ENCODE measurements at regions not wholly inside any gene's neighbourhood (a gene's known extent, or its start where the extent isn't known, plus 50 kb on each side); places are given as distances from the start of the nearest gene placed in this dataset.

GRCh38 chr5:27388755-27389154 is 350.4 kb upstream of the CDH9 start:
- in situ Hi-C loops (cut with HindIII; ENCODE audit: low pct_ligation_motif_present, low sequenced_read_pairs) = no loop called here
- DNase-seq = no peak
- TF ChIP-seq CTCF (IDR thresholded peaks at IDR 0.05; ENCODE audit: low read depth, low read length, missing control alignments) = no peak

DNA sequence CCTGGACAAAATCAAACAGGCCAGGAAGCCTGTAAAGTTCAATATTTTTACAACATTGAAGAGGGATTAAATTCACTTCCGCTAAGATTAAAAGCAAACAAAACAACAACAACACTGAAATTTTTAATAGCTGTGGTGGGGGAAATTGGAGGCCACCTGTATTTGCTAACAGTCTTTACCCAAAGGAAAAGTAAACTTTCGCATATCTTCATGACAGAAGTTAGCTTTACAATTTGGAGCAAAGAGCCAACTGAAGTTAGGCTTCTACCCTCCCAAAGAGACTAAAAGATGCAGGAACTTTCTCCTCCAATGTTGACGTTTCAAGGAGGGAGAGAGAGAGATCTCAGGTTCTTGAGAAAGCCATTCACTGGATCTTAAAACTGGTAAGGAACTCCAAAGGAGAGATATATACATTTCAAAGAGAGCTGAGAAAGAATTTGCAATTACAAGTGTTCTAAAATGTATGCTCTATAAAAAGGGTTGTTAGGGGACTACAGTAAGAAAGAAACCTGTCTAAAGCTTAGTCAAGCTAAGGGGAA is 349.2 kb upstream of the CDH9 start:
- in situ Hi-C loops (cut with HindIII; ENCODE audit: low pct_ligation_motif_present, low sequenced_read_pairs) = no loop called here
- no peaks in the 10 kb centered on the region for H3K36me3 ChIP-seq (replicated peaks)
- H3K27me3 ChIP-seq (replicated peaks) = no peaks in the 10 kb centered on the region
- H3K27ac ChIP-seq = no peak overlapping the region
- H3K4me3 ChIP-seq (ENCODE audit: low read depth, low read length) = no peak overlapping the region
- no peak for DNase-seq
- no peak for TF ChIP-seq CTCF (IDR thresholded peaks at IDR 0.05; ENCODE audit: low read depth, low read length, missing control alignments)

More at GRCh38 chr5:27388755-27389154, 350.4 kb upstream of the CDH9 start:
- Histone ChIP-seq H3K36me3 (replicated peaks) (no peaks in the 10 kb centered on the region), H3K27ac (no peak overlapping the region), H3K4me3 (ENCODE audit: low read depth, low read length) (no peak overlapping the region), H3K27me3 (replicated peaks) (no peaks in the 10 kb centered on the region)

DNA sequence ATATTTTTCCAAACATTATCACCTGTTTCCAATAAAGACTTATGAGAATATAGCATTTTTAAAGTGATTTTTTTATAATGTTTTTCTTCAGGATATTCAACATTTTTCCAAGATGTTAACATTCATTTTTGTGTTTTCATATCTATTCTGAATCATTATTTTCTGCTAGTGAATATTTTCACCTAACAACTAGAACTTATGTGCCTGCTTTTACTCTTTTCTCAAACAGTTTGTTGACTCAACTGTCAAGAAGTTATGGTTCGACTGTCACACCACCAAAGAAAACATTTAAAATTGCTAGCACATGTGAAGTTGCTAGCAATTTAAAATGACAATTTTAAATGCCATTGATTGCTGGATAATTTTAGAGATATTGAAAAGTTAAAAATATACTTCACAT is 343.3 kb upstream of the CDH9 start:
- H3K27ac ChIP-seq = no peak overlapping the region
- no peaks in the 10 kb centered on the region for H3K36me3 ChIP-seq (replicated peaks)
- H3K27me3 ChIP-seq (replicated peaks) = no peaks in the 10 kb centered on the region
- H3K4me3 ChIP-seq (ENCODE audit: low read depth, low read length) = no peak overlapping the region
- no peak for TF ChIP-seq CTCF (IDR thresholded peaks at IDR 0.05; ENCODE audit: low read depth, low read length, missing control alignments)
- in situ Hi-C loops (cut with HindIII; ENCODE audit: low pct_ligation_motif_present, low sequenced_read_pairs) = no loop called here
- no peak for DNase-seq

GRCh38 chr5:27377626-27378025 is 339.2 kb upstream of the CDH9 start:
- in situ Hi-C loops (cut with HindIII; ENCODE audit: low pct_ligation_motif_present, low sequenced_read_pairs) = no loop called here
- DNase-seq = no peak

GRCh38 chr5:27353970-27354369 is 315.6 kb upstream of the CDH9 start:
- Histone ChIP-seq H3K36me3 (replicated peaks) (no peaks in the 10 kb centered on the region), H3K4me3 (ENCODE audit: low read depth, low read length) (no peak overlapping the region), H3K27ac (no peak overlapping the region), H3K27me3 (replicated peaks) (no peaks in the 10 kb centered on the region)
- no peak for DNase-seq
- TF ChIP-seq CTCF (IDR thresholded peaks at IDR 0.05; ENCODE audit: low read depth, low read length, missing control alignments) = no peak
- in situ Hi-C loops (cut with HindIII; ENCODE audit: low pct_ligation_motif_present, low sequenced_read_pairs) = no loop called here

More at GRCh38 chr5:27377626-27378025, 339.2 kb upstream of the CDH9 start:
- Histone ChIP-seq H3K4me3 (ENCODE audit: low read depth, low read length) (no peak overlapping the region), H3K36me3 (replicated peaks) (no peaks in the 10 kb centered on the region), H3K27me3 (replicated peaks) (no peaks in the 10 kb centered on the region), H3K27ac (no peak overlapping the region)
- no peak for TF ChIP-seq CTCF (IDR thresholded peaks at IDR 0.05; ENCODE audit: low read depth, low read length, missing control alignments)

- Histone ChIP-seq H3K27ac (no peak overlapping the region), H3K27me3 (replicated peaks) (no peaks in the 10 kb centered on the region), H3K36me3 (replicated peaks) (no peaks in the 10 kb centered on the region), H3K4me3 (ENCODE audit: low read depth, low read length) (no peak overlapping the region)
- DNase-seq = no peak
- no peak for TF ChIP-seq CTCF (IDR thresholded peaks at IDR 0.05; ENCODE audit: low read depth, low read length, missing control alignments)
- in situ Hi-C loops (cut with HindIII; ENCODE audit: low pct_ligation_motif_present, low sequenced_read_pairs) = no loop called here
These were observed 315.2 kb upstream of the CDH9 start for GRCh38 chr5:27353540-27353939.

All from brain microvascular endothelial cell (primary cell).